Thymus (tissue), 11 donors: ENCODE measurements at regions not wholly inside any gene's neighbourhood (a gene's known extent, or its start where the extent isn't known, plus 50 kb on each side); places are given as distances from the start of the nearest gene placed in this dataset.
"Not testable (repeated sequence)": the region's sequence is repeated elsewhere in the genome, so short reads cannot be mapped to it uniquely, and the experiment has no call there.

ENCODE experiments used
- DNase-seq, 9 donors: peaks; one replicate each; pipeline ENCODE4 v3.0.0-alpha.2; 2013; ENCODE audit warnings: low spot score in 9 of 9, low read depth in 6 of 9, missing footprints in 1 of 9
- H3K27ac ChIP-seq, 2 donors: one replicate each; pipeline ENCODE4 v1.5.1; 2013; ENCODE audit warnings: control low read depth in 1 of 2, low read depth in 1 of 2, low read length in 1 of 2, mild to moderate bottlenecking in 1 of 2, moderate library complexity in 1 of 2
- H3K27me3 ChIP-seq, 2 donors: one replicate each; pipeline ENCODE4 v1.5.1; 2013; ENCODE audit warnings: low read length in 1 of 2; ENCODE audit not compliant: control insufficient read depth in 2 of 2, insufficient read depth in 1 of 2
- H3K36me3 ChIP-seq, 2 donors: one replicate each; pipeline ENCODE4 v1.5.1; 2013; ENCODE audit warnings: low read length in 1 of 2, mild to moderate bottlenecking in 1 of 2, moderate library complexity in 1 of 2; ENCODE audit not compliant: control insufficient read depth in 2 of 2, insufficient read depth in 2 of 2
- H3K4me1 ChIP-seq, 2 donors: one replicate each; pipeline ENCODE4 v1.5.1; 2013; ENCODE audit warnings: low read length in 2 of 2; ENCODE audit not compliant: control insufficient read depth in 2 of 2, insufficient read depth in 2 of 2
- H3K4me3 ChIP-seq, 2 donors: one replicate each; pipeline ENCODE4 v1.5.1; 2013; ENCODE audit warnings: low read length in 2 of 2, control low read depth in 1 of 2, mild to moderate bottlenecking in 1 of 2
- H3K9me3 ChIP-seq, 2 donors: one replicate each; pipeline ENCODE4 v1.5.1; 2013; ENCODE audit warnings: low read length in 1 of 2, mild to moderate bottlenecking in 1 of 2; ENCODE audit not compliant: control insufficient read depth in 2 of 2, insufficient read depth in 1 of 2
- WGBS: extraction: QIAGEN DNeasy Blood & Tissue Kit; methylation state at CpG from one replicate; pipeline ENCODE4 v1.1.7; 2013; 5-methylcytosine and 5-hydroxymethylcytosine counted together
- donor health status: healthy.

DNA sequence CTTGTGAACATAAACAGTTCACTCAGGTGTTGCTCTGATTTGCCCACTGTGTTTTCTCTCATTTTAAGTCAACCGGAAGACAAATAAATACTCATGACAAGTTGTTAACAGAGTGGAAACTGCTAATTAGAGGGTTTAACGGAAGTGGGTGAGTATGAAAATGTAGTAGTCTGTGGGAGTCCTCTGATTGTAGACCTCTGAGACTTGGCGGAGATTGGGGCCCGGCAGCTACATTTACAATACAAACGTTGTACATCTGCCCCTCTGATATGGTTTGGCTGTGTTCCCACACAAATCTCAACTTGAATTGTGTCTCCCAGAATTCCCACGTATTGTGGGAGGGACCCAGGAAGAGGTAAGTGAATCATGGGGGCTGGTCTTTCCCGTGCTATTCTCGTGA lies 107.3 kb upstream of the FAM98A start:
- H3K36me3 ChIP-seq: no peaks in the 10 kb centered on the region
- no peak for DNase-seq
- WGBS: 73% methylated on average over 8 of the region's 8 CpGs
- no peaks in the 10 kb centered on the region for H3K4me1 ChIP-seq
- no peaks in the 10 kb centered on the region for H3K27me3 ChIP-seq
- H3K9me3 ChIP-seq: no peaks in the 10 kb centered on the region
- H3K27ac ChIP-seq: no peak overlapping the region
- no peak overlapping the region for H3K4me3 ChIP-seq

DNA sequence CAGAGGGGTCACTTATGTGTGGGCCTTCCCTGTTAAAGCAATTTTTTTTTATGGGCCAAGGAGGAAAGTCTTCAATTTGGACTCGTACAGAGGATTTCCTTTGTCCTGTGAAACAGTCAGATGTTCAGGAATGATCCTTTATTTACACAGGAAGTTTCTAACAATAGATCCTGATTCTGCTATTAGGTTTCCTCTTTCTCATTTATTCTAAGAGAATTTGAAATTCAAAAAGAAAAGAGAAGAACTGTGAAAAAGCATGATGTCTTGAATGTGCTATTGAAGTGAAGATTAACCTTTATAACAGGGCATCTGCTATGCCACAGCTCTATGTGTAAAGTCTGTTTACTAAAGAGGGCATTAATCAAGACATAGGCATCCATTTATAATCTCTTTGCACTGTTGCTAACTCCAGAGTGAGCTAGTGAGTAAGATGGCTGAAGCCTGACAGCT lies 105.3 kb upstream of the FAM98A start:
- no peaks in the 10 kb centered on the region for H3K27me3 ChIP-seq
- H3K9me3 ChIP-seq: peaks cover 0 to 4% of the 10 kb centered on the region in 2 donors
- no peak overlapping the region for H3K4me3 ChIP-seq
- no peaks in the 10 kb centered on the region for H3K4me1 ChIP-seq
- no peak for DNase-seq
- H3K27ac ChIP-seq: no peak overlapping the region
- no peaks in the 10 kb centered on the region for H3K36me3 ChIP-seq
- 6% methylated on average over 1 of the region's 1 CpG for WGBS

DNA sequence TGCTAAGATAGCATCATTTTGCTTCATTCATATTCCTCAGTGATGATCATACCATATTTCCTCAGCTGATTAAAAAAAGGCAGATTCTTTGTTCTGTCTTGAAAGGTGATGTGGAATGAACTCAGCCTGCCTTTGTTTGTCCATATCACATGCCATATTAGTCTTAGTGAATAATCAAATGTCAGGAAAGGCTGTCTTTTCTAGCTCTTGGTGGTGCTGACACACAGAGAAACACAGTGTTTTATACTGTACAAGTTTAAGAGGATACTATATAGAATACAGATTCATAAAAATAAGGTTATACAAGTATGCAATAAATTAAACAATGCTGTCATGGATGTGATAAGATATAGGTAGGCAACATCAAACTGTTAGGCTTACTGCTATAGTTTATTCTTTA lies 97.1 kb upstream of the FAM98A start:
- Histone ChIP-seq H3K9me3 (peaks cover 0 to 7% of the 10 kb centered on the region in 2 donors), H3K27ac (no peak overlapping the region), H3K27me3 (no peaks in the 10 kb centered on the region), H3K4me3 (no peak overlapping the region), H3K36me3 (no peaks in the 10 kb centered on the region), H3K4me1 (no peaks in the 10 kb centered on the region)
- no peak for DNase-seq

DNA sequence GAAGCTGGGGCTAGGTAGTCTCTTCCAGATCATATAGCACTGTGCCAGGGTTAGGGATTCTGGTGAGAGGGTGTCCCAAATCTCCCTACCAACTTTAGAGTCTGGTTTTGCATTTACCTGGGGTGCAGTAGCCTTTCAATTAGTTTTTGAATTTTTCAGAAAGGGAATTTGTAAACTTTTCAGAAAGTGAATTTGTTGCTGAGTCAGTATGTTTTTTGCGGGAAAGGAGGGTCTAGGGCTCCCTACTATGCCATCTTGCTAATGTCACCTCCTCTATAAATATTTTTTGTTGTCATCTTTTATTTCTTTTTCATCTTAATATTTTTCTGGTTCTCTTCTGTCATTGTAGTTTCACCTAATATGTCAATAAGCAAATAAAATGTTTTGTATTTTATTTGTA lies 95.8 kb upstream of the FAM98A start:
- Histone ChIP-seq H3K4me1 (no peaks in the 10 kb centered on the region), H3K36me3 (no peaks in the 10 kb centered on the region), H3K9me3 (peaks cover 0 to 6% of the 10 kb centered on the region in 2 donors), H3K27me3 (no peaks in the 10 kb centered on the region), H3K27ac (no peak overlapping the region), H3K4me3 (no peak overlapping the region)
- WGBS: 59% methylated on average over 1 of the region's 1 CpG
- DNase-seq: no peak

DNA sequence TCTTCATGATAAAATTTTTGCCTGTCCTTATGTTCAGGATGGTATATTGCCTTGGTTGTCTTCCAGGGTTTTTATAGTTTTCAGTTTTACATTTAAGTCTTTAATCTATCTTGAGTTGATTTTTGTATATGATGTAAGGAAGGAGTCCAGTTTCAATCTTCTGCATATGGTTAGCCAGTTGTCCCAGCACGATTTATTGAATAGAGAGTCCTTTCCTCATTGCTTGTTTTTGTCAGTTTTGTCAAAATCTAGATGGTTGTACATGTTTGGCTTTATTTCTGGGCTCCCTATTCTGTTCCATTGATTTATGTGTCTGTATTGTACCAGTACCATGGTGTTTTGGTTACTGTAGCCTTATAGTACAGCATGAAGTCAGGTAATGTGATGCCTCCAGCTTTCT lies 91.6 kb upstream of the FAM98A start:
- WGBS: 92% methylated on average over 1 of the region's 1 CpG
- not testable (repeated sequence) for H3K9me3 ChIP-seq, H3K27ac ChIP-seq

DNA sequence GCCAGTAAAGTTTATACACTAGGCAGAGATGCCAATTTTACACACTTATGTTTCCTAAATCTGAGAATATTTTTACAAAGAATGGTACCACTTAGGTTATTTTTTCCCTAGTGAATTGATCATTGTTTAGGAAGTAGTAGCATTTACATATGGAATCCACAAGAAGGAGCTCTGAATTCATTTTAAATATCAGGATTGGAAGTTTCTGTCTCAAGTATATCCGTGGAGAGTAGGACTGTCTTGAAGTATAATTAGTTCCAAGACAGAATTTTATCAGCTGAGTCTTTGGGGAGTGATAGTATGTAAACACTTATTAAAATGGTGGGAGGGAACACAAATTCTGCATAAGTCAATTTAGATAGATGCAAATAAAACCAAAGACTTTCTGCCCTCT lies 82.3 kb upstream of the FAM98A start:
- H3K36me3 ChIP-seq: no peaks in the 10 kb centered on the region
- H3K4me1 ChIP-seq: no peaks in the 10 kb centered on the region
- H3K27me3 ChIP-seq: no peaks in the 10 kb centered on the region
- no peak overlapping the region for H3K4me3 ChIP-seq
- no peak overlapping the region for H3K27ac ChIP-seq
- DNase-seq: no peak
- WGBS: 51% methylated on average over 1 of the region's 1 CpG
- H3K9me3 ChIP-seq: no peaks in the 10 kb centered on the region

More for the DNA sequence above, 91.6 kb upstream of the FAM98A start:
- not testable (repeated sequence) for H3K4me3 ChIP-seq, H3K27me3 ChIP-seq, H3K4me1 ChIP-seq, DNase-seq, H3K36me3 ChIP-seq

DNA sequence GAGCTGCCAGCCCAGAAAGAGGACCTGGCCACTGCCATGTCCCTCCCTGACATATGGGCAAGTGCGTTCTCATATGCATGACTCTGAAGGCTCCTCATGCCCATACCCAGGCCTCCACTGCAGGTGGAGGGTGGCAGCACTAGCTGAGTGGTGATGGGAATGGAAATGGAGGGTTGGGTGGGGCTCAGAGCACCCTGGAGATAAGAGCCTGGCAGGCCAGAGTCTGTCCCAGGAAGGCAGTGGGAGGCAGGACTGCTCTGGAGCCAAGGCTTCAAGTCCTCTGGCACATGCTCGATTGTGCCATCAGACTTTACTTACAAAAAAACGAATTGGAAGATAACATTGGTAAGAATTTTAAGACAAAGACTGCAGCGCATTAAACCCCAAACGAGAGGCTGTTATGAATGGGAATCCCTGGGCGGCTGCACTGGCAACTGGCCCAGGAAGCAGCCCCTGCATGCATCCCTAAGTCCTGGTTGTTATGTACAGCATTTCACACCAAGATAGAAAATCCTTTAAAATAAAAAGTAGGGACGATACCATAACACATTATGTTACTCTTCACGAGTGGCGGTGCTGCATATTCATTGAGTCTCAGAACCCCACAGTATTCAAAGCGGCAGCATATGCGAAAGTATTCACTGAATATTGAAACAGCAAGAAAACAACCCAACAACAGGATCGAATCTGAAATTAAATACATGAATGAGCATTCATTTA lies 81.7 kb upstream of the FAM98A start:
- Histone ChIP-seq H3K4me3 (no peak overlapping the region), H3K27ac (no peak overlapping the region), H3K4me1 (no peaks in the 10 kb centered on the region), H3K9me3 (no peaks in the 10 kb centered on the region), H3K27me3 (no peaks in the 10 kb centered on the region), H3K36me3 (no peaks in the 10 kb centered on the region)
- DNase-seq: no peak
- 94% methylated on average over 12 of the region's 12 CpGs for WGBS

DNA sequence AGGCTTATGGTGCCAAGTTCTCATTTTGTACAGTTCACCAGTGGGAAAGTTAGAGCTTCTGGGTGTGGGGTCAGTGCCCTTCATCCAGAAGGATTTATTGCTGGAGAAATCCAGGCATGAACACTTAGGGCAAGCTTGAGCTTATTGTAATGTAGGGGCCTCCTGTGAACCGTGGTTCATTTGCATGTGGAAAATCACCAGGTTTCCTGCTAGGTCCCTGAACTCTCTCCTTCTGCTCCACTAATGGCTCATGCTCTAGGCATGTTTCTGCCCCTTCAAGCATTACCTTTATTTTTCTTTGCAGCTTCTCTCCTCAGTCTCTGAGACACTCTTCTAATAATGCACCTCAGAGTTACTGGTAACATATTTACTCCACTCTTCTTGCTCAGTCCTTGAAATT lies 79.3 kb upstream of the FAM98A start:
- H3K4me1 ChIP-seq: no peaks in the 10 kb centered on the region
- H3K9me3 ChIP-seq: no peaks in the 10 kb centered on the region
- no peak overlapping the region for H3K27ac ChIP-seq
- H3K27me3 ChIP-seq: no peaks in the 10 kb centered on the region
- no peak overlapping the region for H3K4me3 ChIP-seq
- H3K36me3 ChIP-seq: no peaks in the 10 kb centered on the region
- 41% methylated on average over 1 of the region's 1 CpG for WGBS
- no peak for DNase-seq

DNA sequence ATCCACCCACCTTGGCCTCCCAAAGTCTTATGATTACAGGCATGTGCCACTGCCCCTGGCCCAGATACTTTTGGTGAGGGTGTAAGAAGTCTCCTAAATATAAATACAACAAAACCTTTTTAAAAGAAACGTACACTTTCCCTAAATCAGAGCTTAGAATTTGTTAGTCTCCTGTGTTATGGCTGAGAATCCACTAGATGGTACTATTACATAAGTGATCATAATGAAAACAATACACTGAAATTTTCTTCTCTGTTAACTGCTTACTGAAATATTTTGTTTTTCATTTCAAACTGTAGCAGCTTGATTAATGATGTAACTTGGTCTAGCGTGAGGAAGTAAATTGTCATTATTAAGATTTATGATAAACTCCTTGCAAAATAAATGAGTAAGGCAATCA lies 74.8 kb upstream of the FAM98A start:
- no peaks in the 10 kb centered on the region for H3K4me1 ChIP-seq
- no peaks in the 10 kb centered on the region for H3K27me3 ChIP-seq
- no peak overlapping the region for H3K27ac ChIP-seq
- WGBS: 19% methylated on average over 2 of the region's 2 CpGs
- H3K4me3 ChIP-seq: no peak overlapping the region
- no peak for DNase-seq
- no peaks in the 10 kb centered on the region for H3K36me3 ChIP-seq
- H3K9me3 ChIP-seq: no peaks in the 10 kb centered on the region
